Nephron (organoid): ENCODE measurements at regions not wholly inside any gene's neighbourhood (a gene's known extent, or its start where the extent isn't known, plus 50 kb on each side); places are given as distances from the start of the nearest gene placed in this dataset.

Source experiments
- H3K27ac Mint-ChIP-seq, 3 experiments: 2 replicates each; pipeline ENCODE4 v1.8.0; 2020; ENCODE audit warnings: mixed read lengths in 3 of 3, mild to moderate bottlenecking in 2 of 3, moderate library complexity in 1 of 3
- H3K27me3 Mint-ChIP-seq: 2 replicates; pipeline ENCODE4 v1.8.0; 2021; ENCODE audit warnings: low read depth, mild to moderate bottlenecking, moderate library complexity, mixed read lengths
- H3K36me3 Mint-ChIP-seq: 2 replicates; pipeline ENCODE4 v1.8.0; 2020; ENCODE audit warnings: low read depth, mixed read lengths
- H3K4me1 Mint-ChIP-seq: 2 replicates; pipeline ENCODE4 v1.8.0; 2020; ENCODE audit warnings: mixed read lengths
- H3K4me3 Mint-ChIP-seq, 3 experiments: 2 replicates each; pipeline ENCODE4 v1.8.0; 2020; ENCODE audit warnings: mild to moderate bottlenecking in 3 of 3, mixed read lengths in 3 of 3, moderate library complexity in 2 of 3
- H3K9me3 Mint-ChIP-seq: 2 replicates; pipeline ENCODE4 v1.8.0; 2020; ENCODE audit warnings: mixed read lengths
- CTCF ChIP-seq, 3 experiments: fragments of 200-600 bp; sonication (generic); IDR thresholded peaks; one replicate each; pipeline ENCODE4 v1.5.0; 2021; ENCODE audit warnings: antibody characterized with exemption in 3 of 3; ENCODE audit not compliant: unreplicated experiment in 3 of 3

- Mint-ChIP-seq H3K27me3 (no peaks in the 10 kb centered on the region), H3K36me3 (no peaks in the 10 kb centered on the region), H3K4me3 (no peak overlapping the region), H3K9me3 (peaks cover 19% of the 10 kb centered on the region), H3K4me1 (no peaks in the 10 kb centered on the region), H3K27ac (no peak overlapping the region)
- TF ChIP-seq CTCF (IDR thresholded peaks at IDR 0.05; ENCODE audit: unreplicated experiment in 3 of 3) = no peak
These were observed 1005.0 kb upstream of the CDH10 start for GRCh38 chr5:25649628-25650265.

DNA sequence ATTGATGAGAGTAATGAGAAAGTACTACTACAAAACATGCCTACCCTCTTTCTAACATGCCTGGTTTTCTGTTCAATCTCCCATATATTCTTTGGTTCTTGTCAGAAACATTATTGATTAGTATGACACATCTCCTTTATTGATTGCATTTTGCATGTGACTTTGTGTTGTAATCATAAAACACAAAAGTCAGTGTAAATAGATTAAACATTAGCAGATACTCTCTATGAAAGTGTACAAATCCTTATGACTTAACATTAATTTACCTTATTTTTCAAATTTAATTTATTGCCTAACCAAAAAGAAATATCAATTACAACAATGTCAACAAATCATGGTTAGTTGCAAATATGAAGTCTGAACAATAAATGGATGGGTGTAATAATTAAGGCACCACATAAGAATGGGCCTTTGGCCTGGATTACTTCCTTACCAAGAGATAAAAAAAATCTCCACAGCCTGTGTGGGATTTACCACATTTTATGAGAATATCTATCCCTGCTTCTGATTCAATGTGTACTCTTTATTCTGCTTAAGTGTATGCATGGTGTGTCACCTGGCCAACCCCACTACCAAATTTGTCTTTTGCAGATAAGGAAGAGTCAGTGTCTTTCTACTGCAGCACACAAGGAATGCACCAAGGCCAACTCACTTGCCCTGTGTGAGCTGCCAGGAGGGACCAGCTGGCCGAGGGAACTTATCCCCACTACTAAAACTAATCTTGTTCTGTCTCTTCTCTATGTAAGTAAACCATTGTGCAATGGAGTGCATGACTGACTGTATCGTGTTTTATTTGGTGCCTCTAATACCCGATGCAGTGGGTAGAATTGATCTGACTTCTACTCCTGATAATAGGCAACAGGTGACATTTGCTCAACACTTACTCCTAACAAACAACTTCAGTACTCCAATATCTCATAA is 1001.9 kb upstream of the CDH10 start:
- no peak overlapping the region for H3K4me3 Mint-ChIP-seq

GRCh38 chr5:25641124-25641523 is 996.3 kb upstream of the CDH10 start:
- Mint-ChIP-seq H3K27me3 (no peaks in the 10 kb centered on the region), H3K4me3 (no peak overlapping the region), H3K36me3 (no peaks in the 10 kb centered on the region), H3K4me1 (no peaks in the 10 kb centered on the region), H3K9me3 (no peaks in the 10 kb centered on the region), H3K27ac (no peak overlapping the region)
- TF ChIP-seq CTCF (IDR thresholded peaks at IDR 0.05; ENCODE audit: unreplicated experiment in 3 of 3) = no peak

More for the DNA sequence above, 1001.9 kb upstream of the CDH10 start:
- H3K36me3 Mint-ChIP-seq = no peaks in the 10 kb centered on the region
- TF ChIP-seq CTCF (IDR thresholded peaks at IDR 0.05; ENCODE audit: unreplicated experiment in 3 of 3) = no peak
- no peak overlapping the region for H3K27ac Mint-ChIP-seq
- H3K27me3 Mint-ChIP-seq = no peaks in the 10 kb centered on the region
- H3K9me3 Mint-ChIP-seq = peaks cover 7% of the 10 kb centered on the region
- no peaks in the 10 kb centered on the region for H3K4me1 Mint-ChIP-seq

GRCh38 chr5:25619273-25619672 is 974.5 kb upstream of the CDH10 start:
- no peak overlapping the region for H3K27ac Mint-ChIP-seq
- peaks cover 3% of the 10 kb centered on the region for H3K9me3 Mint-ChIP-seq
- no peak overlapping the region for H3K4me3 Mint-ChIP-seq
- no peaks in the 10 kb centered on the region for H3K4me1 Mint-ChIP-seq
- H3K36me3 Mint-ChIP-seq = no peaks in the 10 kb centered on the region
- H3K27me3 Mint-ChIP-seq = no peaks in the 10 kb centered on the region
- no peak for TF ChIP-seq CTCF (IDR thresholded peaks at IDR 0.05; ENCODE audit: unreplicated experiment in 3 of 3)

- Mint-ChIP-seq H3K9me3 (peaks cover 3% of the 10 kb centered on the region), H3K36me3 (no peaks in the 10 kb centered on the region), H3K4me1 (no peaks in the 10 kb centered on the region), H3K27me3 (no peaks in the 10 kb centered on the region), H3K4me3 (no peak overlapping the region), H3K27ac (no peak overlapping the region)
- no peak for TF ChIP-seq CTCF (IDR thresholded peaks at IDR 0.05; ENCODE audit: unreplicated experiment in 3 of 3)
These were observed 974.0 kb upstream of the CDH10 start for GRCh38 chr5:25618821-25619220.
